Skeletal muscle tissue (tissue), 3 donors: ENCODE measurements at regions not wholly inside any gene's neighbourhood (a gene's known extent, or its start where the extent isn't known, plus 50 kb on each side); places are given as distances from the start of the nearest gene placed in this dataset.

ENCODE experiments used
- H3K27ac ChIP-seq: one replicate; pipeline ENCODE4 v1.7.0; 2013; ENCODE audit warnings: mild to moderate bottlenecking, low read depth, low read length, inconsistent platforms
- H3K27me3 ChIP-seq, 3 donors: one replicate each; pipeline ENCODE4 v1.7.0; 2013; ENCODE audit warnings: low read length in 3 of 3; ENCODE audit not compliant: control insufficient read depth in 3 of 3, insufficient read depth in 3 of 3
- H3K36me3 ChIP-seq, 3 donors: one replicate each; pipeline ENCODE4 v1.7.0; 2013; ENCODE audit warnings: low read length in 3 of 3; ENCODE audit not compliant: control insufficient read depth in 3 of 3, insufficient read depth in 3 of 3
- H3K4me1 ChIP-seq, 3 donors: one replicate each; pipeline ENCODE4 v1.7.0; 2013; ENCODE audit warnings: low read length in 3 of 3, mild to moderate bottlenecking in 3 of 3; ENCODE audit not compliant: control insufficient read depth in 3 of 3, insufficient read depth in 3 of 3
- H3K4me3 ChIP-seq, 3 donors: one replicate each; pipeline ENCODE4 v1.7.0; 2013; ENCODE audit warnings: low read length in 3 of 3
- H3K9ac ChIP-seq, 3 donors: one replicate each; pipeline ENCODE4 v1.7.0; 2013; ENCODE audit warnings: low read length in 3 of 3, mild to moderate bottlenecking in 3 of 3, moderate library complexity in 2 of 3, low read depth in 1 of 3
- H3K9me3 ChIP-seq, 3 donors: one replicate each; pipeline ENCODE4 v1.7.0; 2013; ENCODE audit warnings: low read length in 3 of 3; ENCODE audit not compliant: control insufficient read depth in 3 of 3
- donor health status: Osteomylitis.

DNA sequence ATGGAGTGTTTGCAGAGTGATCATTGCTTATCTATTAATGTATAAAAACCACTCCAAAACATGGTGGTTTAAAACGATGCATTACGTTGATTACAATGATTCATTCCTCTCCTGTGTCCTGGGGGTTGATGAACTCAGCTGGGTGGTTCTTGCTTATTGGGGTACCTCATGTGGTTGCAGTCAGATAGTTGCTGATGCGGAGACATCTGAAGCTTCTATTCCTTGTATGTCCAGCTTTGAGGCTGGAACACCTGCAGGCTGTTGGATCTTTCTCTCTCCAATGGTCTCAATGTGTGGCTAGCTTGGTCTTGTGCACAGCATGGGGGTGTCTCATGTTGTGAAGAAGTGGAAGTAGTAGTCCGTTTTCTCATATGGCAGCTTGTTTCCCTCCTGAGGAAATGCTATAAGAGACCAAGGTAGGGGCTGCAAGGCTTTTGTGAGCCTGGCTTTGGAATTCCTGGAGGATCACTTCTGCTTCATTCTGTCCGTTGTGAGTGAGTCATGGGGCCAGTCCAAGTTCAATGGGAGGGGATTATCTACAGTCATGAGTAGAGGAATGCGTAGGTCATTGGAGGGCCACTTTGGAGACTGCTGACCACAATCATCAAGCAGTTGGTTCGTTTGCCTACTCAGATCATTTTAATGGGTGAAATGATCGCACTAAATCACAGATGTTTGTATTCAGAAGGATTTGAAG is 601.0 kb downstream of the SLC4A3 start:
- Histone ChIP-seq H3K4me1 (peaks cover 0 to 5% (median 0%) of the 10 kb centered on the region in 3 donors), H3K9ac (no peak overlapping the region)

DNA sequence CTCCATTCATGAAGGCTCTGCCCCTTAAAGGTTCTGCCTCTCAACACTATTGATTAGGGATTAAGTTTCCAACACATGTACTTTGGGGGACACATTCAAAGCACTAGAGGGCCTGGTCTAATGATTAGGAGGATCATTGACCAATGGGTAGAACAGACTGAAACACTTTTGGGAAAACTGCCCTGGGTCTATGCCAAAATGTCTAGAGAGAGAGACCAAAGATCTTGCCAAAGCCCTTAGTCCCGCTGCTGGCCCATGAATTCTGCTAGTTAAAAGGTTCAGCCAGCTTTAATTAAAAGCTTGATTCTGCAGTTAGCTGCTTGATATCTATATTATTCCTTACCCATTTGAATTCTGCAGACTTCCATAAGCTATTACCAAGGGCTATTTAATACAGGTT is 613.2 kb downstream of the SLC4A3 start:
- Histone ChIP-seq H3K4me1 (no peaks in the 10 kb centered on the region), H3K4me3 (no peak overlapping the region), H3K36me3 (no peaks in the 10 kb centered on the region), H3K9ac (no peak overlapping the region), H3K27ac (no peak overlapping the region), H3K27me3 (no peaks in the 10 kb centered on the region), H3K9me3 (no peaks in the 10 kb centered on the region)

More for the DNA sequence above, 601.0 kb downstream of the SLC4A3 start:
- H3K9me3 ChIP-seq, result no peaks in the 10 kb centered on the region
- H3K4me3 ChIP-seq, result no peak overlapping the region
- H3K36me3 ChIP-seq, result no peaks in the 10 kb centered on the region
- H3K27ac ChIP-seq, result no peak overlapping the region
- no peaks in the 10 kb centered on the region for H3K27me3 ChIP-seq

- H3K27ac ChIP-seq, result no peak overlapping the region
- no peaks in the 10 kb centered on the region for H3K36me3 ChIP-seq
- no peaks in the 10 kb centered on the region for H3K4me1 ChIP-seq
- no peaks in the 10 kb centered on the region for H3K9me3 ChIP-seq
- H3K27me3 ChIP-seq, result no peaks in the 10 kb centered on the region
- H3K4me3 ChIP-seq, result no peak overlapping the region
- no peak overlapping the region for H3K9ac ChIP-seq
These were observed 614.0 kb downstream of the SLC4A3 start for GRCh38 chr2:220241423-220241822.

DNA sequence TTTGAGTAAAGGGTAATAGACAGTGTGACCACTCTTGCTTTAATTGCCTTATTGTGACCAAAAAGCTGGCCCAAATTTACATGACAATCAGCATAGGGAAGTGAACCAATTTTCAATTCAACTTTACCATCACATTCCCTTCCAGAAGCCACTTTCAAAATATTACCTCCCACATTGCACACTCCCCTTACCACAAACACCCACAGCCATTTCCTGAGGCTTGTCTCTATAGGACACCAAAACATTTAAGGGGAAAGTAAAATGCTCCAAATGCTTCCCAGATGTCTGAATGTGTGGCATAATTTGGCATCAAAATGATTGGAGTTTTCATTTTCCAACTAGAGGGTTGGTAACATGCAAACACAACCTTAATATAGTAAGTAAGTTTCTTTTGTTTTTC is 616.1 kb downstream of the SLC4A3 start:
- Histone ChIP-seq H3K27ac (no peak overlapping the region), H3K4me3 (no peak overlapping the region), H3K9me3 (no peaks in the 10 kb centered on the region), H3K27me3 (no peaks in the 10 kb centered on the region), H3K36me3 (no peaks in the 10 kb centered on the region), H3K4me1 (no peaks in the 10 kb centered on the region), H3K9ac (no peak overlapping the region)

GRCh38 chr2:220246386-220246785 is 619.0 kb downstream of the SLC4A3 start:
- H3K9ac ChIP-seq, result no peak overlapping the region

GRCh38 chr2:220247588-220248350 is 620.3 kb downstream of the SLC4A3 start:
- H3K36me3 ChIP-seq, result no peaks in the 10 kb centered on the region
- no peaks in the 10 kb centered on the region for H3K27me3 ChIP-seq
- no peak overlapping the region for H3K4me3 ChIP-seq
- no peaks in the 10 kb centered on the region for H3K4me1 ChIP-seq
- H3K9ac ChIP-seq, result no peak overlapping the region
- H3K27ac ChIP-seq, result no peak overlapping the region
- no peaks in the 10 kb centered on the region for H3K9me3 ChIP-seq

More at GRCh38 chr2:220246386-220246785, 619.0 kb downstream of the SLC4A3 start:
- Histone ChIP-seq H3K9me3 (no peaks in the 10 kb centered on the region), H3K4me3 (no peak overlapping the region), H3K27me3 (no peaks in the 10 kb centered on the region), H3K27ac (no peak overlapping the region), H3K4me1 (no peaks in the 10 kb centered on the region), H3K36me3 (no peaks in the 10 kb centered on the region)

- Histone ChIP-seq H3K4me3 (no peak overlapping the region), H3K27ac (no peak overlapping the region), H3K9ac (no peak overlapping the region), H3K9me3 (no peaks in the 10 kb centered on the region), H3K27me3 (no peaks in the 10 kb centered on the region), H3K4me1 (no peaks in the 10 kb centered on the region), H3K36me3 (no peaks in the 10 kb centered on the region)
These were observed 632.2 kb downstream of the SLC4A3 start for GRCh38 chr2:220259662-220260061.

- Histone ChIP-seq H3K36me3 (no peaks in the 10 kb centered on the region), H3K27ac (no peak overlapping the region), H3K27me3 (no peaks in the 10 kb centered on the region), H3K4me1 (no peaks in the 10 kb centered on the region), H3K9ac (no peak overlapping the region), H3K9me3 (no peaks in the 10 kb centered on the region), H3K4me3 (no peak overlapping the region)
These were observed 635.9 kb downstream of the SLC4A3 start for GRCh38 chr2:220263300-220263699.

DNA sequence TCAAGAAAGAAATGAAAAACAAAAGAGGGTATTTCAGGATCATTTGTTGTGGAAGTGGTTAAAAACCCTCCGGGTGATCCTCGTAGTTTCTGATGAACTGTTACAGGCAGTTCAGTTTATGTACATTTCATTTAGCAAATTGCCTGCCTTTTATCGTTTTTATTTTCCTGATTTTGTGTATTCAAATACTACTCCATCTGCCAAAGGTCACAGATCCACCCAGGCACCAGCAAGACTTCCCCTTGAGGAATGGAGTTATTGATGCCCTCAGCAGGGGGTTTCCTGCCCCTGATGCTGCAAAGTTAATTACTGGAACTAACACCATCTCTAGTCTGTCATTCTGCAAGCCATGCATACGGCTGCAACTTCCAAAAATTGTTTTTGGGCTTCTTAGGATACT is 641.9 kb downstream of the SLC4A3 start:
- Histone ChIP-seq H3K4me3 (no peak overlapping the region), H3K4me1 (no peaks in the 10 kb centered on the region), H3K9ac (no peak overlapping the region), H3K27me3 (no peaks in the 10 kb centered on the region), H3K27ac (no peak overlapping the region), H3K36me3 (no peaks in the 10 kb centered on the region), H3K9me3 (no peaks in the 10 kb centered on the region)

- no peaks in the 10 kb centered on the region for H3K9me3 ChIP-seq
- no peaks in the 10 kb centered on the region for H3K27me3 ChIP-seq
- no peaks in the 10 kb centered on the region for H3K36me3 ChIP-seq
- H3K4me3 ChIP-seq, result no peak overlapping the region
- H3K27ac ChIP-seq, result no peak overlapping the region
- H3K9ac ChIP-seq, result no peak overlapping the region
- H3K4me1 ChIP-seq, result no peaks in the 10 kb centered on the region
These were observed 643.1 kb downstream of the SLC4A3 start for GRCh38 chr2:220270481-220271070.
